A549 (cell line): ENCODE measurements at regions not wholly inside any gene's neighbourhood (a gene's known extent, or its start where the extent isn't known, plus 50 kb on each side); places are given as distances from the start of the nearest gene placed in this dataset.
"Not testable (repeated sequence)": the region's sequence is repeated elsewhere in the genome, so short reads cannot be mapped to it uniquely, and the experiment has no call there.

Source experiments
- ATAC-seq, 2 experiments: fragments of 200-7000 bp in 1 of 2; fragments of >200 bp in 1 of 2; cut with Nextera tagmentation in 1 of 2; cut with Tn5 transposase in 1 of 2; 3 replicates each; pipeline versions ENCODE4 v1.8.0 to v1.9.1; 2018 to 2020; ENCODE audit warnings: mild to moderate bottlenecking in 1 of 2, moderate library complexity in 1 of 2
- CTCF ChIA-PET: fragments of 300-600 bp; sonication (Branson Sonifier 250); formaldehyde crosslinking; extraction: SDS; loops from one replicate; lab custom pipeline; 2021; ENCODE audit warnings: antibody characterized with exemption, inconsistent platforms; lab: Yijun Ruan, JAX
- POLR2A ChIA-PET: fragments of 350-600 bp; formaldehyde crosslinking; extraction: SDS; loops from one replicate; lab custom pipeline; 2021; ENCODE audit warnings: antibody characterized with exemption, inconsistent platforms; lab: Yijun Ruan, JAX
- DNase-seq, 2 experiments: peaks; one replicate each; pipeline versions ENCODE4 v3.0.0 to v3.0.0-alpha.2; 2011 to 2016; ENCODE audit warnings: low read depth in 1 of 2, low spot score in 1 of 2
- FAIRE-seq: peaks from 2 replicates; lab custom pipeline; 2011; peaks lifted over from hg19 to GRCh38; lab: Jason Lieb, UNC
- H3K27ac ChIP-seq, 2 experiments: fragments of >200 bp; sonication (Bioruptor Twin); formaldehyde crosslinking; 3 replicates each; pipeline ENCODE4 v1.5.1; 2016 to 2017
- H3K4me1 ChIP-seq: fragments of >200 bp; sonication (Bioruptor Twin); formaldehyde crosslinking; 3 replicates; pipeline ENCODE4 v1.6.1; 2016
- H3K4me2 ChIP-seq: fragments of >200 bp; sonication (Bioruptor Twin); formaldehyde crosslinking; 3 replicates; pipeline ENCODE4 v1.6.1; 2016
- H3K4me3 ChIP-seq: fragments of >200 bp; sonication (Bioruptor Twin); formaldehyde crosslinking; 3 replicates; pipeline ENCODE4 v1.5.1; 2016
- H3K9me3 ChIP-seq: fragments of >200 bp; sonication (Bioruptor Twin); formaldehyde crosslinking; 3 replicates; pipeline ENCODE4 v1.6.1; 2016
- FOSL2 ChIP-seq, 2 experiments: fragments of 450-650 bp in 1 of 2; fragments of >200 bp in 1 of 2; sonication (Bioruptor Twin) in 1 of 2; formaldehyde crosslinking; IDR thresholded peaks; 2 replicates each; pipeline versions ENCODE4 v1.5.0 to v1.6.1; 2016 to 2020; ENCODE audit warnings: mild to moderate bottlenecking in 1 of 2, moderate library complexity in 1 of 2
- GATA3 ChIP-seq: IDR thresholded peaks from 2 replicates; pipeline ENCODE4 v1.6.1; 2012; ENCODE audit warnings: borderline replicate concordance
- JUNB ChIP-seq: fragments of >200 bp; sonication (Bioruptor Twin); formaldehyde crosslinking; IDR thresholded peaks from 2 replicates; pipeline ENCODE4 v1.6.1; 2016
- KDM5A ChIP-seq: fragments of 200-600 bp; sonication (generic); IDR thresholded peaks from 2 replicates; pipeline ENCODE4 v1.6.1; 2016; ENCODE audit warnings: antibody characterized with exemption, mild to moderate bottlenecking
- NFE2L2 ChIP-seq: fragments of 150-350 bp; conservative IDR thresholded peaks from 2 replicates; pipeline ENCODE4 v1.6.1; 2014; ENCODE audit warnings: low read length
- PHF8 ChIP-seq: fragments of 200-600 bp; sonication (generic); IDR thresholded peaks from 2 replicates; pipeline ENCODE4 v1.6.1; 2016; ENCODE audit warnings: low read depth, mild to moderate bottlenecking, antibody characterized with exemption, moderate library complexity, borderline replicate concordance
- RCOR1 ChIP-seq: fragments of 150-350 bp; IDR thresholded peaks from 2 replicates; pipeline ENCODE4 v1.6.1; 2014; ENCODE audit warnings: antibody characterized with exemption, low read length, low read depth
- RFX5 ChIP-seq: fragments of 450-650 bp; IDR thresholded peaks from 2 replicates; pipeline ENCODE4 v1.7.1; 2014; ENCODE audit warnings: antibody characterized with exemption, mild to moderate bottlenecking, moderate library complexity
- TP53 ChIP-seq: fragments of 250-450 bp; sonication (Bioruptor Pico); IDR thresholded peaks from 2 replicates; pipeline ENCODE4 v1.5.0; 2021; ENCODE audit warnings: mild to moderate bottlenecking, moderate library complexity
- WGBS: methylation state at CpG from one replicate; pipeline ENCODE4 v1.1.6; 2017; ENCODE audit errors: missing lambda C conversion rate; 5-methylcytosine and 5-hydroxymethylcytosine counted together
- TF ChIP-seq, protein P1 (sequence below): fragments of 200-600 bp; sonication (generic); IDR thresholded peaks from 2 replicates; pipeline ENCODE4 v1.6.1; 2016; ENCODE audit warnings: antibody characterized with exemption, mild to moderate bottlenecking, moderate library complexity
- TF ChIP-seq, protein P2 (sequence below): fragments of 250-450 bp; sonication (Bioruptor Pico); IDR thresholded peaks from 2 replicates; pipeline ENCODE4 v1.5.0; 2021; ENCODE audit warnings: mild to moderate bottlenecking, moderate library complexity, borderline replicate concordance
- TF ChIP-seq, protein P3 (sequence below): IDR thresholded peaks from 2 replicates; pipeline ENCODE4 v1.6.1; 2012
- TF ChIP-seq, protein P4 (sequence below): fragments of 150-350 bp; IDR thresholded peaks from 2 replicates; pipeline ENCODE4 v1.6.1; 2014; ENCODE audit warnings: low read depth, mild to moderate bottlenecking, low read length
- TF ChIP-seq, protein P5 (sequence below): IDR thresholded peaks from 2 replicates; pipeline ENCODE4 v1.6.1; 2012; ENCODE audit warnings: low read depth, borderline replicate concordance

DNA sequence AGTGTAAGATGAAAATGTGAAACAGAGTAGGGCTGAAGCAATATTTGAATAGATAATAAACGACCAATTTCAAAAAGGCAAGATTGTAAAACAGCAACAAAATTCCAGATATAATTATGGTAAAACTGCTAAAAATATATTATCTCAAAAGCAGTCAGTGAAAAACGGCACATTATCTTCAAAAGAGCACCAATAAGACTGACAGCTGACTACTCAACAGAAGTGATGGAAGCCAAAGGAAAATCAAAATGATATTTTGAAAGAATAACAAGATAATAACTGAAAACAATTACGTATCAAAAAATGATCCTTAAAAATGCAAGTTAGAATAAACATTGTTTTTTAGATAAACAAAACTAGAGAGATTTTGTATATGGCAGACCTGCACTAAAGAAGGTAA lies 920.6 kb upstream of the FAM98A start (continued):
- TF ChIP-seq, protein P1, sequence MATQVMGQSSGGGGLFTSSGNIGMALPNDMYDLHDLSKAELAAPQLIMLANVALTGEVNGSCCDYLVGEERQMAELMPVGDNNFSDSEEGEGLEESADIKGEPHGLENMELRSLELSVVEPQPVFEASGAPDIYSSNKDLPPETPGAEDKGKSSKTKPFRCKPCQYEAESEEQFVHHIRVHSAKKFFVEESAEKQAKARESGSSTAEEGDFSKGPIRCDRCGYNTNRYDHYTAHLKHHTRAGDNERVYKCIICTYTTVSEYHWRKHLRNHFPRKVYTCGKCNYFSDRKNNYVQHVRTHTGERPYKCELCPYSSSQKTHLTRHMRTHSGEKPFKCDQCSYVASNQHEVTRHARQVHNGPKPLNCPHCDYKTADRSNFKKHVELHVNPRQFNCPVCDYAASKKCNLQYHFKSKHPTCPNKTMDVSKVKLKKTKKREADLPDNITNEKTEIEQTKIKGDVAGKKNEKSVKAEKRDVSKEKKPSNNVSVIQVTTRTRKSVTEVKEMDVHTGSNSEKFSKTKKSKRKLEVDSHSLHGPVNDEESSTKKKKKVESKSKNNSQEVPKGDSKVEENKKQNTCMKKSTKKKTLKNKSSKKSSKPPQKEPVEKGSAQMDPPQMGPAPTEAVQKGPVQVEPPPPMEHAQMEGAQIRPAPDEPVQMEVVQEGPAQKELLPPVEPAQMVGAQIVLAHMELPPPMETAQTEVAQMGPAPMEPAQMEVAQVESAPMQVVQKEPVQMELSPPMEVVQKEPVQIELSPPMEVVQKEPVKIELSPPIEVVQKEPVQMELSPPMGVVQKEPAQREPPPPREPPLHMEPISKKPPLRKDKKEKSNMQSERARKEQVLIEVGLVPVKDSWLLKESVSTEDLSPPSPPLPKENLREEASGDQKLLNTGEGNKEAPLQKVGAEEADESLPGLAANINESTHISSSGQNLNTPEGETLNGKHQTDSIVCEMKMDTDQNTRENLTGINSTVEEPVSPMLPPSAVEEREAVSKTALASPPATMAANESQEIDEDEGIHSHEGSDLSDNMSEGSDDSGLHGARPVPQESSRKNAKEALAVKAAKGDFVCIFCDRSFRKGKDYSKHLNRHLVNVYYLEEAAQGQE, result no peak
- no peak for TF ChIP-seq TP53 (CRISPR knock-in tag)
- TF ChIP-seq RFX5, result no peak

DNA sequence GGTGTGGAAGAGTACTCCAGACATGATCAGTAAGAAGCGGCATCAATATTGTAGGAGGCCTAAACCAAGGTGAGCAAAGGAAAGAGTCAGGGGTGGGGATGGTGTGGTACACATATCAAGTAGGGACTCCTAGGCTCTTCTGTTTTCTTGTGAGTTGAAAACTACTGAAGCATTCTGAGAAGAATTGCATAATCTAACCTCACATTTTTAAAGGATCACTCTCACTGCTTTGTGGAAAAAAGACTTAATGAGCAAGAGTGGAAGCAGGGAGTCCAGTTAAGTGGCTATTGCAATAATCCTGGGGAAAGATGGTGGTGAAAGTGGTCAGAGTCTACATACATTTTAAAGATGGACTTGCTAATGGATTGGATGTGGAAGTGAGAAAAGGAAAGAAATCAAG lies 899.5 kb upstream of the FAM98A start:
- Histone ChIP-seq H3K4me1 (no peaks in the 10 kb centered on the region), H3K4me2 (no peak overlapping the region), H3K27ac (no peak overlapping the region), H3K4me3 (no peak overlapping the region), H3K9me3 (no peaks in the 10 kb centered on the region)
- FAIRE-seq (no peak), ATAC-seq (no peak), DNase-seq (no peak)
- ChIA-PET CTCF (no interaction called here), POLR2A (no interaction called here)
- 78% methylated on average over 1 of the region's 1 CpG for WGBS
- TF ChIP-seq JUNB, result no peak
- no peak for TF ChIP-seq PHF8
- no peak for TF ChIP-seq NFE2L2
- TF ChIP-seq FOSL2 (IDR thresholded peaks at IDR 0.05), result no peak
- no peak for TF ChIP-seq FOSL2 (CRISPR knock-in tag; IDR thresholded peaks at IDR 0.05)
- TF ChIP-seq GATA3, result no peak
- TF ChIP-seq, protein P2, sequence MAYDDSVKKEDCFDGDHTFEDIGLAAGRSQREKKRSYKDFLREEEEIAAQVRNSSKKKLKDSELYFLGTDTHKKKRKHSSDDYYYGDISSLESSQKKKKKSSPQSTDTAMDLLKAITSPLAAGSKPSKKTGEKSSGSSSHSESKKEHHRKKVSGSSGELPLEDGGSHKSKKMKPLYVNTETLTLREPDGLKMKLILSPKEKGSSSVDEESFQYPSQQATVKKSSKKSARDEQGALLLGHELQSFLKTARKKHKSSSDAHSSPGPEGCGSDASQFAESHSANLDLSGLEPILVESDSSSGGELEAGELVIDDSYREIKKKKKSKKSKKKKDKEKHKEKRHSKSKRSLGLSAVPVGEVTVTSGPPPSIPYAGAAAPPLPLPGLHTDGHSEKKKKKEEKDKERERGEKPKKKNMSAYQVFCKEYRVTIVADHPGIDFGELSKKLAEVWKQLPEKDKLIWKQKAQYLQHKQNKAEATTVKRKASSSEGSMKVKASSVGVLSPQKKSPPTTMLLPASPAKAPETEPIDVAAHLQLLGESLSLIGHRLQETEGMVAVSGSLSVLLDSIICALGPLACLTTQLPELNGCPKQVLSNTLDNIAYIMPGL, result no peak
- TF ChIP-seq RCOR1, result no peak
- TF ChIP-seq, protein P3, sequence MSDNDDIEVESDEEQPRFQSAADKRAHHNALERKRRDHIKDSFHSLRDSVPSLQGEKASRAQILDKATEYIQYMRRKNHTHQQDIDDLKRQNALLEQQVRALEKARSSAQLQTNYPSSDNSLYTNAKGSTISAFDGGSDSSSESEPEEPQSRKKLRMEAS, result no peak
- no peak for TF ChIP-seq KDM5A
- TF ChIP-seq, protein P4, sequence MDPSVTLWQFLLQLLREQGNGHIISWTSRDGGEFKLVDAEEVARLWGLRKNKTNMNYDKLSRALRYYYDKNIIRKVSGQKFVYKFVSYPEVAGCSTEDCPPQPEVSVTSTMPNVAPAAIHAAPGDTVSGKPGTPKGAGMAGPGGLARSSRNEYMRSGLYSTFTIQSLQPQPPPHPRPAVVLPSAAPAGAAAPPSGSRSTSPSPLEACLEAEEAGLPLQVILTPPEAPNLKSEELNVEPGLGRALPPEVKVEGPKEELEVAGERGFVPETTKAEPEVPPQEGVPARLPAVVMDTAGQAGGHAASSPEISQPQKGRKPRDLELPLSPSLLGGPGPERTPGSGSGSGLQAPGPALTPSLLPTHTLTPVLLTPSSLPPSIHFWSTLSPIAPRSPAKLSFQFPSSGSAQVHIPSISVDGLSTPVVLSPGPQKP, result no peak
- TF ChIP-seq, protein P5, sequence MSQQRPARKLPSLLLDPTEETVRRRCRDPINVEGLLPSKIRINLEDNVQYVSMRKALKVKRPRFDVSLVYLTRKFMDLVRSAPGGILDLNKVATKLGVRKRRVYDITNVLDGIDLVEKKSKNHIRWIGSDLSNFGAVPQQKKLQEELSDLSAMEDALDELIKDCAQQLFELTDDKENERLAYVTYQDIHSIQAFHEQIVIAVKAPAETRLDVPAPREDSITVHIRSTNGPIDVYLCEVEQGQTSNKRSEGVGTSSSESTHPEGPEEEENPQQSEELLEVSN, result no peak

DNA sequence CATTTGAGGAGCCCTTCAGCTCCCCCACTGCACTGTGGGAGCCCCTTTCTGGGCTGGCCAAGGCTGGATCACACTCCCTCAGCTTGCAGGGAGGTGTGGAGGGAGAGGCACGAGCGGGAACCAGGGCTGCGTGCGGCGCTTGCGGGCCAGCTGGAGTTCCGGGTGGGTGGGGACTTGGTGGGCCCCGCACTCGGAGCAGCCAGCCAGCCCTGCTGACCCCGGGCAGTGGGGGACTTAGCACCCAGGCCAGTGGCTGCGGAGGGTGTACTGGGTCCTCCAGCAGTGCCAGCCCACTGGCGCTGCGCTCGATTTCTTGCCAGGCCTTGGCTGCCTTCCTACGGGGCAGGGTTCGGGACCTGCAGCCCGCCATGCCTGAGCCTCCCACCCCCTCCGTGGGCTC lies 895.1 kb upstream of the FAM98A start:
- H3K4me2 ChIP-seq, H3K4me3 ChIP-seq, FAIRE-seq, H3K27ac ChIP-seq, H3K4me1 ChIP-seq, CTCF ChIA-PET, ATAC-seq, H3K9me3 ChIP-seq, POLR2A ChIA-PET, DNase-seq: not testable (repeated sequence)
- WGBS, result 60% methylated on average over 2 of the region's 18 CpGs
